ENCODE measurements at regions not wholly inside any gene's neighbourhood (a gene's known extent, or its start where the extent isn't known, plus 50 kb on each side); places are given as distances from the start of the nearest gene placed in this dataset.

- no peak for TF ChIP-seq CTCF (conservative IDR thresholded peaks at IDR 0.05; ENCODE audit: low read length)
- no peak for TF ChIP-seq EZH2phosphoT487 (IDR thresholded peaks at IDR 0.05; ENCODE audit: borderline replicate concordance, low read depth, low read length)
Measured at GRCh38 chr14:38948171-38948570, 154.9 kb downstream of the SEC23A start.

Data from OCI-LY7 (cell line).